ENCODE measurements at regions not wholly inside any gene's neighbourhood (a gene's known extent, or its start where the extent isn't known, plus 50 kb on each side); places are given as distances from the start of the nearest gene placed in this dataset.

GRCh38 chr20:52704553-52704952 is 267.6 kb upstream of the TSHZ2 start:
- no peaks in the 10 kb centered on the region for H3K79me2 ChIP-seq (ENCODE audit: low read depth)
- H3K9me3 ChIP-seq (ENCODE audit: insufficient read depth, low read depth): no peaks in the 10 kb centered on the region
- H2AFZ ChIP-seq: no peak overlapping the region
- POLR2A ChIA-PET (ENCODE audit: unreplicated experiment): interaction anchor here (0.6 kb wide), 1 partner anchor 324 kb away, joined by 4 read pairs; no protein-coding TSS in a partner anchor
- TF ChIP-seq EZH2 (IDR thresholded peaks at IDR 0.05; ENCODE audit: low read depth): no peak
- TF ChIP-seq, protein P1, sequence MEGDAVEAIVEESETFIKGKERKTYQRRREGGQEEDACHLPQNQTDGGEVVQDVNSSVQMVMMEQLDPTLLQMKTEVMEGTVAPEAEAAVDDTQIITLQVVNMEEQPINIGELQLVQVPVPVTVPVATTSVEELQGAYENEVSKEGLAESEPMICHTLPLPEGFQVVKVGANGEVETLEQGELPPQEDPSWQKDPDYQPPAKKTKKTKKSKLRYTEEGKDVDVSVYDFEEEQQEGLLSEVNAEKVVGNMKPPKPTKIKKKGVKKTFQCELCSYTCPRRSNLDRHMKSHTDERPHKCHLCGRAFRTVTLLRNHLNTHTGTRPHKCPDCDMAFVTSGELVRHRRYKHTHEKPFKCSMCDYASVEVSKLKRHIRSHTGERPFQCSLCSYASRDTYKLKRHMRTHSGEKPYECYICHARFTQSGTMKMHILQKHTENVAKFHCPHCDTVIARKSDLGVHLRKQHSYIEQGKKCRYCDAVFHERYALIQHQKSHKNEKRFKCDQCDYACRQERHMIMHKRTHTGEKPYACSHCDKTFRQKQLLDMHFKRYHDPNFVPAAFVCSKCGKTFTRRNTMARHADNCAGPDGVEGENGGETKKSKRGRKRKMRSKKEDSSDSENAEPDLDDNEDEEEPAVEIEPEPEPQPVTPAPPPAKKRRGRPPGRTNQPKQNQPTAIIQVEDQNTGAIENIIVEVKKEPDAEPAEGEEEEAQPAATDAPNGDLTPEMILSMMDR (conservative IDR thresholded peaks at IDR 0.05): no peak
- no peak for DNase-seq
- CTCF ChIA-PET: no interaction called here
- no peak overlapping the region for H3K27ac ChIP-seq
- no peak overlapping the region for H3K4me2 ChIP-seq
- no peaks in the 10 kb centered on the region for H4K20me1 ChIP-seq (ENCODE audit: insufficient read depth)
- no peaks in the 10 kb centered on the region for H3K4me1 ChIP-seq (replicated peaks; ENCODE audit: insufficient read depth)
- intact Hi-C loops (cut with micrococcal nuclease; ENCODE audit: unreplicated experiment): no loop called here
- peaks cover 41% of the 10 kb centered on the region for H3K27me3 ChIP-seq (ENCODE audit: insufficient read depth, low read depth)
- H3K36me3 ChIP-seq (ENCODE audit: low read depth): no peaks in the 10 kb centered on the region
- no peaks in the 10 kb centered on the region for H3F3A ChIP-seq (ENCODE audit: insufficient read depth, low read depth)
- no peaks in the 10 kb centered on the region for H3K9me2 ChIP-seq (ENCODE audit: insufficient read depth)
- BruUV-seq (replicated peaks): no TSS peak
- H3K4me3 ChIP-seq: no peak overlapping the region

GRCh38 chr20:52688345-52688744 is 283.8 kb upstream of the TSHZ2 start:
- intact Hi-C loops (cut with micrococcal nuclease; ENCODE audit: unreplicated experiment): no loop called here
- no peak overlapping the region for H3K4me3 ChIP-seq
- H3K27me3 ChIP-seq (ENCODE audit: insufficient read depth, low read depth): peaks cover 64% of the 10 kb centered on the region
- BruUV-seq (replicated peaks): no TSS peak
- H3K9me2 ChIP-seq (ENCODE audit: insufficient read depth): no peaks in the 10 kb centered on the region
- TF ChIP-seq EZH2 (IDR thresholded peaks at IDR 0.05; ENCODE audit: low read depth): no peak
- TF ChIP-seq, protein P1 (conservative IDR thresholded peaks at IDR 0.05): no peak
- no peaks in the 10 kb centered on the region for H3K9me3 ChIP-seq (ENCODE audit: insufficient read depth, low read depth)
- H3K79me2 ChIP-seq (ENCODE audit: low read depth): no peaks in the 10 kb centered on the region
- H3K27ac ChIP-seq: no peak overlapping the region
- no peak overlapping the region for H3K4me2 ChIP-seq
- CTCF ChIA-PET: no interaction called here
- no peaks in the 10 kb centered on the region for H3F3A ChIP-seq (ENCODE audit: insufficient read depth, low read depth)
- no peaks in the 10 kb centered on the region for H3K4me1 ChIP-seq (replicated peaks; ENCODE audit: insufficient read depth)
- no peaks in the 10 kb centered on the region for H3K36me3 ChIP-seq (ENCODE audit: low read depth)
- POLR2A ChIA-PET (ENCODE audit: unreplicated experiment): no interaction called here
- no peak for DNase-seq
- no peak overlapping the region for H2AFZ ChIP-seq
- H4K20me1 ChIP-seq (ENCODE audit: insufficient read depth): no peaks in the 10 kb centered on the region; the same call in 1 of the 2 replicates

- BruUV-seq (replicated peaks): no TSS peak
- ChIA-PET CTCF (no interaction called here), POLR2A (ENCODE audit: unreplicated experiment) (no interaction called here)
- no peak overlapping the region for H3K4me3 ChIP-seq
- no peak overlapping the region for H3K4me2 ChIP-seq
- no peaks in the 10 kb centered on the region; the same call in 1 of the 2 replicates for H4K20me1 ChIP-seq (ENCODE audit: insufficient read depth)
- no peak for DNase-seq
- H3F3A ChIP-seq (ENCODE audit: insufficient read depth, low read depth): no peaks in the 10 kb centered on the region
- intact Hi-C loops (cut with micrococcal nuclease; ENCODE audit: unreplicated experiment): no loop called here
- H3K9me3 ChIP-seq (ENCODE audit: insufficient read depth, low read depth): no peaks in the 10 kb centered on the region
- H2AFZ ChIP-seq: no peak overlapping the region
- no peaks in the 10 kb centered on the region for H3K4me1 ChIP-seq (replicated peaks; ENCODE audit: insufficient read depth)
- peaks cover 48% of the 10 kb centered on the region; the same call in 1 of the 2 replicates for H3K27me3 ChIP-seq (ENCODE audit: insufficient read depth, low read depth)
- no peak overlapping the region for H3K27ac ChIP-seq
- H3K79me2 ChIP-seq (ENCODE audit: low read depth): no peaks in the 10 kb centered on the region
- H3K9me2 ChIP-seq (ENCODE audit: insufficient read depth): no peaks in the 10 kb centered on the region
- TF ChIP-seq EZH2 (IDR thresholded peaks at IDR 0.05; ENCODE audit: low read depth): no peak
- TF ChIP-seq, protein P1 (conservative IDR thresholded peaks at IDR 0.05): no peak
- no peaks in the 10 kb centered on the region for H3K36me3 ChIP-seq (ENCODE audit: low read depth)
These were observed 287.3 kb upstream of the TSHZ2 start for GRCh38 chr20:52684905-52685304.

Measured in PC-9 (cell line).